ENCODE measurements at regions not wholly inside any gene's neighbourhood (a gene's known extent, or its start where the extent isn't known, plus 50 kb on each side); places are given as distances from the start of the nearest gene placed in this dataset.

- WGBS, 2 experiments (ENCODE audit: insufficient coverage in 2 of 2): 85 to 86% methylated on average over 10 of the region's 13 CpGs
- Histone ChIP-seq H3K4me1 (ENCODE audit: control insufficient read depth, insufficient read depth, low read length, poor library complexity, severe bottlenecking) (no peaks in the 10 kb centered on the region), H3K27ac (ENCODE audit: low read depth, low read length, severe bottlenecking) (no peak overlapping the region), H3K4me3 (ENCODE audit: extremely low read depth, insufficient read depth, low read length, poor library complexity, severe bottlenecking) (no peak overlapping the region), H3K36me3 (ENCODE audit: control insufficient read depth, insufficient read depth, low read length) (no peaks in the 10 kb centered on the region), H3K9me3 (ENCODE audit: control insufficient read depth, low read length) (no peaks in the 10 kb centered on the region)
These were observed 186.1 kb upstream of the SLC24A3 start for GRCh38 chr20:19026121-19026878.

- WGBS, 2 experiments (ENCODE audit: insufficient coverage in 2 of 2): 79 to 85% methylated on average over 8 to 10 of the region's 11 CpGs
- H3K9me3 ChIP-seq (ENCODE audit: control insufficient read depth, low read length): no peaks in the 10 kb centered on the region
- H3K36me3 ChIP-seq (ENCODE audit: control insufficient read depth, insufficient read depth, low read length): no peaks in the 10 kb centered on the region
- no peak overlapping the region for H3K27ac ChIP-seq (ENCODE audit: low read depth, low read length, severe bottlenecking)
- H3K4me1 ChIP-seq (ENCODE audit: control insufficient read depth, insufficient read depth, low read length, poor library complexity, severe bottlenecking): no peaks in the 10 kb centered on the region
- no peak overlapping the region for H3K4me3 ChIP-seq (ENCODE audit: extremely low read depth, insufficient read depth, low read length, poor library complexity, severe bottlenecking)
These were observed 185.4 kb upstream of the SLC24A3 start for GRCh38 chr20:19026901-19027644.

- Histone ChIP-seq H3K9me3 (ENCODE audit: control insufficient read depth, low read length) (no peaks in the 10 kb centered on the region), H3K4me3 (ENCODE audit: extremely low read depth, insufficient read depth, low read length, poor library complexity, severe bottlenecking) (no peak overlapping the region), H3K27ac (ENCODE audit: low read depth, low read length, severe bottlenecking) (no peak overlapping the region), H3K36me3 (ENCODE audit: control insufficient read depth, insufficient read depth, low read length) (no peaks in the 10 kb centered on the region), H3K4me1 (ENCODE audit: control insufficient read depth, insufficient read depth, low read length, poor library complexity, severe bottlenecking) (no peaks in the 10 kb centered on the region)
- WGBS, 2 experiments (ENCODE audit: insufficient coverage in 2 of 2): 88 to 93% methylated on average over 6 of the region's 9 CpGs
These were observed 184.5 kb upstream of the SLC24A3 start for GRCh38 chr20:19027971-19028370.

- Histone ChIP-seq H3K4me3 (ENCODE audit: extremely low read depth, insufficient read depth, low read length, poor library complexity, severe bottlenecking) (no peak overlapping the region), H3K9me3 (ENCODE audit: control insufficient read depth, low read length) (no peaks in the 10 kb centered on the region), H3K27ac (ENCODE audit: low read depth, low read length, severe bottlenecking) (no peak overlapping the region), H3K36me3 (ENCODE audit: control insufficient read depth, insufficient read depth, low read length) (no peaks in the 10 kb centered on the region), H3K4me1 (ENCODE audit: control insufficient read depth, insufficient read depth, low read length, poor library complexity, severe bottlenecking) (no peaks in the 10 kb centered on the region)
- WGBS, 2 experiments (ENCODE audit: insufficient coverage in 2 of 2): 86 to 93% methylated on average over 1 of the region's 3 CpGs
These were observed 170.7 kb upstream of the SLC24A3 start for GRCh38 chr20:19041787-19042186.

- Histone ChIP-seq H3K4me3 (ENCODE audit: extremely low read depth, insufficient read depth, low read length, poor library complexity, severe bottlenecking) (no peak overlapping the region), H3K36me3 (ENCODE audit: control insufficient read depth, insufficient read depth, low read length) (no peaks in the 10 kb centered on the region), H3K27ac (ENCODE audit: low read depth, low read length, severe bottlenecking) (no peak overlapping the region), H3K9me3 (ENCODE audit: control insufficient read depth, low read length) (no peaks in the 10 kb centered on the region), H3K4me1 (ENCODE audit: control insufficient read depth, insufficient read depth, low read length, poor library complexity, severe bottlenecking) (peaks cover 3% of the 10 kb centered on the region)
- 89 to 100% methylated on average over 3 of the region's 4 CpGs for WGBS, 2 experiments (ENCODE audit: insufficient coverage in 2 of 2)
These were observed 167.1 kb upstream of the SLC24A3 start for GRCh38 chr20:19045371-19045770.

GRCh38 chr20:19047040-19047950 is 165.1 kb upstream of the SLC24A3 start:
- Histone ChIP-seq H3K9me3 (ENCODE audit: control insufficient read depth, low read length) (no peaks in the 10 kb centered on the region), H3K27ac (ENCODE audit: low read depth, low read length, severe bottlenecking) (no peak overlapping the region), H3K4me3 (ENCODE audit: extremely low read depth, insufficient read depth, low read length, poor library complexity, severe bottlenecking) (no peak overlapping the region), H3K4me1 (ENCODE audit: control insufficient read depth, insufficient read depth, low read length, poor library complexity, severe bottlenecking) (peaks cover 3% of the 10 kb centered on the region), H3K36me3 (ENCODE audit: control insufficient read depth, insufficient read depth, low read length) (no peaks in the 10 kb centered on the region)
- WGBS, 2 experiments (ENCODE audit: insufficient coverage in 2 of 2): 76 to 94% methylated on average over 3 to 8 of the region's 9 CpGs

- H3K9me3 ChIP-seq (ENCODE audit: control insufficient read depth, low read length): no peaks in the 10 kb centered on the region
These were observed 164.5 kb upstream of the SLC24A3 start for GRCh38 chr20:19047951-19048296.

GRCh38 chr20:19048995-19049501 is 163.4 kb upstream of the SLC24A3 start:
- 78 to 80% methylated on average over 7 to 9 of the region's 9 CpGs for WGBS, 2 experiments (ENCODE audit: insufficient coverage in 2 of 2)
- Histone ChIP-seq H3K36me3 (ENCODE audit: control insufficient read depth, insufficient read depth, low read length) (no peaks in the 10 kb centered on the region), H3K27ac (ENCODE audit: low read depth, low read length, severe bottlenecking) (no peak overlapping the region), H3K9me3 (ENCODE audit: control insufficient read depth, low read length) (no peaks in the 10 kb centered on the region), H3K4me1 (ENCODE audit: control insufficient read depth, insufficient read depth, low read length, poor library complexity, severe bottlenecking) (peaks cover 3% of the 10 kb centered on the region), H3K4me3 (ENCODE audit: extremely low read depth, insufficient read depth, low read length, poor library complexity, severe bottlenecking) (no peak overlapping the region)

More at GRCh38 chr20:19047951-19048296, 164.5 kb upstream of the SLC24A3 start:
- Histone ChIP-seq H3K27ac (ENCODE audit: low read depth, low read length, severe bottlenecking) (no peak overlapping the region), H3K36me3 (ENCODE audit: control insufficient read depth, insufficient read depth, low read length) (no peaks in the 10 kb centered on the region), H3K4me1 (ENCODE audit: control insufficient read depth, insufficient read depth, low read length, poor library complexity, severe bottlenecking) (peaks cover 3% of the 10 kb centered on the region), H3K4me3 (ENCODE audit: extremely low read depth, insufficient read depth, low read length, poor library complexity, severe bottlenecking) (no peak overlapping the region)
- WGBS, 2 experiments (ENCODE audit: insufficient coverage in 2 of 2): 69 to 81% methylated on average over 2 of the region's 3 CpGs

- H3K36me3 ChIP-seq (ENCODE audit: control insufficient read depth, insufficient read depth, low read length): no peaks in the 10 kb centered on the region
- WGBS, 2 experiments (ENCODE audit: insufficient coverage in 2 of 2): 93 to 94% methylated on average over 4 to 6 of the region's 7 CpGs
- no peaks in the 10 kb centered on the region for H3K9me3 ChIP-seq (ENCODE audit: control insufficient read depth, low read length)
- peaks cover 3% of the 10 kb centered on the region for H3K4me1 ChIP-seq (ENCODE audit: control insufficient read depth, insufficient read depth, low read length, poor library complexity, severe bottlenecking)
- no peak overlapping the region for H3K4me3 ChIP-seq (ENCODE audit: extremely low read depth, insufficient read depth, low read length, poor library complexity, severe bottlenecking)
- no peak overlapping the region for H3K27ac ChIP-seq (ENCODE audit: low read depth, low read length, severe bottlenecking)
These were observed 162.9 kb upstream of the SLC24A3 start for GRCh38 chr20:19049514-19049913.

GRCh38 chr20:19056909-19057308 is 155.5 kb upstream of the SLC24A3 start:
- WGBS, 2 experiments (ENCODE audit: insufficient coverage in 2 of 2): 100% methylated on average over 2 of the region's 3 CpGs; no CpG with 5 or more reads in 1 of the 2 experiments
- Histone ChIP-seq H3K4me1 (ENCODE audit: control insufficient read depth, insufficient read depth, low read length, poor library complexity, severe bottlenecking) (no peaks in the 10 kb centered on the region), H3K9me3 (ENCODE audit: control insufficient read depth, low read length) (peaks cover 9% of the 10 kb centered on the region), H3K27ac (ENCODE audit: low read depth, low read length, severe bottlenecking) (no peak overlapping the region), H3K4me3 (ENCODE audit: extremely low read depth, insufficient read depth, low read length, poor library complexity, severe bottlenecking) (no peak overlapping the region), H3K36me3 (ENCODE audit: control insufficient read depth, insufficient read depth, low read length) (no peaks in the 10 kb centered on the region)
